GM23248 (cell line): ENCODE measurements at regions not wholly inside any gene's neighbourhood (a gene's known extent, or its start where the extent isn't known, plus 50 kb on each side); places are given as distances from the start of the nearest gene placed in this dataset.

Experiments
- DNase-seq: peaks from one replicate; pipeline ENCODE4 v3.0.0-alpha.2; 2015
- H2AFZ ChIP-seq: fragments of 200-600 bp; sonication (generic); 2 replicates; pipeline ENCODE4 v1.6.1; 2016; ENCODE audit warnings: antibody characterized with exemption
- H3F3A ChIP-seq: fragments of 200-600 bp; sonication (generic); 2 replicates; pipeline ENCODE4 v1.6.1; 2016; ENCODE audit warnings: mild to moderate bottlenecking, antibody characterized with exemption, mixed run types; ENCODE audit not compliant: insufficient read depth
- H3K27ac ChIP-seq: fragments of 200-600 bp; sonication (generic); 2 replicates; pipeline ENCODE4 v1.5.1; 2016; ENCODE audit warnings: mild to moderate bottlenecking
- H3K27me3 ChIP-seq: fragments of 200-600 bp; sonication (generic); replicated peaks from 2 replicates; pipeline ENCODE4 v1.6.1; 2016; ENCODE audit warnings: mild to moderate bottlenecking; ENCODE audit not compliant: insufficient read depth
- H3K36me3 ChIP-seq: fragments of 200-600 bp; sonication (generic); 2 replicates; pipeline ENCODE4 v1.6.1; 2016; ENCODE audit warnings: low read depth, mild to moderate bottlenecking
- H3K4me1 ChIP-seq: fragments of 200-600 bp; sonication (generic); 2 replicates; pipeline ENCODE4 v1.6.1; 2016; ENCODE audit warnings: mild to moderate bottlenecking; ENCODE audit not compliant: insufficient read depth
- H3K4me2 ChIP-seq: fragments of 200-600 bp; sonication (generic); one replicate; pipeline ENCODE4 v1.6.1; 2016; ENCODE audit warnings: mild to moderate bottlenecking; ENCODE audit not compliant: unreplicated experiment
- H3K4me3 ChIP-seq: fragments of 200-600 bp; sonication (generic); 2 replicates; pipeline ENCODE4 v1.5.1; 2016; ENCODE audit warnings: mild to moderate bottlenecking
- H3K79me2 ChIP-seq: fragments of 200-600 bp; sonication (generic); 2 replicates; pipeline ENCODE4 v1.6.1; 2016; ENCODE audit warnings: mild to moderate bottlenecking; ENCODE audit not compliant: insufficient read depth
- H3K9ac ChIP-seq: fragments of 200-600 bp; sonication (generic); 2 replicates; pipeline ENCODE4 v1.6.1; 2016; ENCODE audit warnings: mild to moderate bottlenecking
- H3K9me2 ChIP-seq: fragments of 200-600 bp; sonication (generic); 2 replicates; pipeline ENCODE4 v1.6.1; 2016; ENCODE audit warnings: mixed run types, mild to moderate bottlenecking, moderate library complexity; ENCODE audit not compliant: insufficient read depth
- H3K9me3 ChIP-seq: fragments of 200-600 bp; sonication (generic); one replicate; pipeline ENCODE4 v1.6.1; 2017; ENCODE audit warnings: low read depth
- H4K20me1 ChIP-seq: fragments of 200-600 bp; sonication (generic); 2 replicates; pipeline ENCODE4 v1.6.0; 2016; ENCODE audit not compliant: insufficient read depth
- EZH2 ChIP-seq: fragments of 200-600 bp; sonication (generic); IDR thresholded peaks from 2 replicates; pipeline ENCODE4 v1.6.1; 2018; ENCODE audit warnings: antibody characterized with exemption, mild to moderate bottlenecking; ENCODE audit not compliant: insufficient read depth, poor library complexity, severe bottlenecking
- EZH2phosphoT487 ChIP-seq: fragments of 200-600 bp; sonication (generic); IDR thresholded peaks from 2 replicates; pipeline ENCODE4 v1.6.1; 2018; ENCODE audit warnings: antibody characterized with exemption, moderate library complexity, mild to moderate bottlenecking, low read depth; ENCODE audit not compliant: insufficient read depth
- WGBS, 2 experiments: methylation state at CpG; one replicate each; pipeline ENCODE4 v1.1.6; 2015 to 2017; ENCODE audit warnings: low lambda C conversion rate in 2 of 2, low coverage in 1 of 2; ENCODE audit errors: missing lambda C conversion rate in 2 of 2; 5-methylcytosine and 5-hydroxymethylcytosine counted together
- in situ Hi-C: fragments of 300-500 bp; cut with MboI; formaldehyde crosslinking; loops from 2 replicates; pipeline ENCODE4 v1.15.0; 2020

DNA sequence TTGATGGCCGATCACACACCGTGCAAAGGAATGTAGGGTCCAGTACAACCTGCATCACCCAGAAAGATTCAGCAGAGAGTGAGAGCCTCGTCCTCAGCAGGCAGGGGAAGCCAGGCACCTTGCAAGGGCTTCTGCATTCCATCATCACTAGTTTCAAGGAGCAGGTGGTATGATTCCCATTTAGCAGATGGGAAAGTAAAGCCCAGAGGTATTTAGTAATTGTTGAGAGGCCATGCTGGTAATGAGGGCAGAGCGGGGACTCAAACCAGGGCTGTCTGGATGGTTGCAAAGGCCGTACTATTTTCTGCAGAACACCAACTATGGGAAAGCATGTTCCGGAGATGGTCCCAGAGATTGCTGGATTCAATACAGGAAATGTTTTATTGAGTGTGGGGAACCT, 65.8 kb upstream of the MRTFB start:
- DNase-seq = no peak
- Histone ChIP-seq H3K79me2 (no peaks in the 10 kb centered on the region), H3K27me3 (no peaks in the 10 kb centered on the region; the same call in 1 of the 2 replicates), H3K4me1 (peaks cover 7% of the 10 kb centered on the region), H2AFZ (no peak overlapping the region), H3K9me3 (no peaks in the 10 kb centered on the region), H3K4me2 (no peak overlapping the region), H3K36me3 (no peaks in the 10 kb centered on the region), H3K9me2 (no peaks in the 10 kb centered on the region), H3F3A (peaks cover 23% of the 10 kb centered on the region; the same call in 1 of the 2 replicates), H4K20me1 (no peaks in the 10 kb centered on the region), H3K27ac (no peak overlapping the region), H3K4me3 (no peak overlapping the region), H3K9ac (no peak overlapping the region)
- in situ Hi-C loops = loop anchor here (10.0 kb wide), 1 partner anchor 61 kb away; no protein-coding TSS in a partner anchor
- TF ChIP-seq EZH2 (no peak), EZH2phosphoT487 (no peak)
- WGBS, 2 experiments = 91 to 92% methylated on average over 6 of the region's 6 CpGs

DNA sequence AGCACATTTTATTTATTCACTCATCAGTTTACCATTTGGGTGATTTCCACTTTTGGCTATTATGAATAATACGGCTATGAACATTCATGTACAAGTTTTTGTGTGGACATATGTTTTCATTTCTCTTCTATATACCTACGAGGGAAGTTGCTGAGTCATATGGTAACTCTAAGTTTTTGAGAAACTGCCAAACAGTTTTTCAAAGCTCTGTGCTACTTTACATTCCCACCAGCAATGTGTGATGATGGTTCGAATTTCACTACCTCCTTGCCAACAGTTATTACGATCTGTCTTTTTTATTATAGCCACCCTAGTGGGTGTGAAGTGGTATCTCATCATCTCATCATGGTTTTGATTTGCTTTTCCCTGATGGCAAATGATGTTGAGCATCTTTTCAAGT, 63.7 kb upstream of the MRTFB start:
- TF ChIP-seq EZH2phosphoT487 (no peak), EZH2 (no peak)
- Histone ChIP-seq H3K4me1 (peaks cover 4% of the 10 kb centered on the region), H3K79me2 (no peaks in the 10 kb centered on the region), H4K20me1 (no peaks in the 10 kb centered on the region), H3K36me3 (no peaks in the 10 kb centered on the region), H3K27ac (no peak overlapping the region), H2AFZ (no peak overlapping the region), H3K4me2 (no peak overlapping the region), H3K9ac (no peak overlapping the region), H3K9me2 (no peaks in the 10 kb centered on the region), H3K27me3 (no peaks in the 10 kb centered on the region; the same call in 1 of the 2 replicates), H3F3A (peaks cover 21% of the 10 kb centered on the region; the same call in 1 of the 2 replicates), H3K9me3 (no peaks in the 10 kb centered on the region), H3K4me3 (no peak overlapping the region)
- peak; percentile 83 for DNase-seq
- in situ Hi-C loops = loop anchor here (10.0 kb wide), 1 partner anchor 63 kb away; no protein-coding TSS in a partner anchor
- WGBS, 2 experiments = 7% methylated on average over 4 of the region's 4 CpGs

DNA sequence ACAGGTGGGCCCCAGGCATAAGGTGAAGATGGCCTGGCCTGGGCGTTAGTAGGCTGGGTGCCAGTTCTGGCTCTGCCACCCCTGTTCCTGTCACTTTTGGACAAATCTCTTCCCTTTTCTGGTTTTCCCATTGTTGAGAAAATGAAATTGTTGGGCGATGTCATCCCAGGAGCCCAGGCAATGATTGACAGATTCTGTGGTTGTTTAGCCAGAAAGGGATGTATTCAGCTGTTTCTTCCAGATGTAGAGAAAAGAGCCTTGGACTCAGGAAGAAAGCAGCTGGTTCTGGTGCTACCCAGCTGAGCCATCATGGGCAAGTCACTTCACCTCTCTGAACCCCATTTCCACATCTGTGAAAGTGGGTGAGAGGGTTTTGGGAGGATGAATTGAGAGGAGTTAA, 60.1 kb upstream of the MRTFB start:
- DNase-seq = no peak
- Histone ChIP-seq H3K9me2 (no peaks in the 10 kb centered on the region), H3K79me2 (no peaks in the 10 kb centered on the region), H4K20me1 (no peaks in the 10 kb centered on the region), H3K27ac (no peak overlapping the region), H3K4me1 (peaks cover 33% of the 10 kb centered on the region), H3K9me3 (no peaks in the 10 kb centered on the region), H3K27me3 (no peaks in the 10 kb centered on the region; the same call in 1 of the 2 replicates), H3K4me2 (no peak overlapping the region), H3K36me3 (no peaks in the 10 kb centered on the region), H3K9ac (no peak overlapping the region), H3K4me3 (no peak overlapping the region), H3F3A (peaks cover 50% of the 10 kb centered on the region), H2AFZ (no peak overlapping the region)
- WGBS, 2 experiments = 96 to 97% methylated on average over 2 of the region's 2 CpGs
- TF ChIP-seq EZH2phosphoT487 = no peak
- TF ChIP-seq EZH2 = no peak
- in situ Hi-C loops = no loop called here

DNA sequence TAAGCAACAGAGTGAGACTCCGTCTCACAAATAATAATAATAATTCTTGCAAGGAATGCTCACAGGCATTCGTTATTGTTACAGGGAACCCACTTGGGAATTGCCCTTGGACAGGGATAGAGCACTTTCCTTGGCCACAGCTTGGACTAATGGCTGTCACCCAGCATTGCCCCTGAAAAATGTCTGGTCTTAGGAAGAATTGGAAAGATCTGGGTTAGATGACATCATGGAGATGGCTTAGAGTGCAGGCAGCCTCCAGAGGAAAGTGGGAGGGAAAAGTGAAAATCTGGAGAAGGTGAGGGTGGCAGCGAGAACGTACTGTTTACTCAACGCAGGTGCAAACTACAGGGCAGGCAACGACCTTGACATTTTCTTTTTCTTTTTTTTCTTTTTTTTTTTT, 59.3 kb upstream of the MRTFB start:
- in situ Hi-C loops = no loop called here
- Histone ChIP-seq H3K4me2 (no peak overlapping the region), H3K9ac (no peak overlapping the region), H4K20me1 (no peaks in the 10 kb centered on the region), H2AFZ (no peak overlapping the region), H3K36me3 (no peaks in the 10 kb centered on the region), H3K27ac (no peak overlapping the region), H3K79me2 (no peaks in the 10 kb centered on the region), H3K9me3 (no peaks in the 10 kb centered on the region), H3K4me3 (no peak overlapping the region), H3K4me1 (peaks cover 38% of the 10 kb centered on the region), H3K9me2 (no peaks in the 10 kb centered on the region), H3F3A (peaks cover 50% of the 10 kb centered on the region), H3K27me3 (no peaks in the 10 kb centered on the region; the same call in 1 of the 2 replicates)
- WGBS, 2 experiments = 26 to 43% methylated on average over 6 of the region's 6 CpGs
- TF ChIP-seq EZH2phosphoT487 = no peak
- no peak for TF ChIP-seq EZH2
- DNase-seq = no peak

DNA sequence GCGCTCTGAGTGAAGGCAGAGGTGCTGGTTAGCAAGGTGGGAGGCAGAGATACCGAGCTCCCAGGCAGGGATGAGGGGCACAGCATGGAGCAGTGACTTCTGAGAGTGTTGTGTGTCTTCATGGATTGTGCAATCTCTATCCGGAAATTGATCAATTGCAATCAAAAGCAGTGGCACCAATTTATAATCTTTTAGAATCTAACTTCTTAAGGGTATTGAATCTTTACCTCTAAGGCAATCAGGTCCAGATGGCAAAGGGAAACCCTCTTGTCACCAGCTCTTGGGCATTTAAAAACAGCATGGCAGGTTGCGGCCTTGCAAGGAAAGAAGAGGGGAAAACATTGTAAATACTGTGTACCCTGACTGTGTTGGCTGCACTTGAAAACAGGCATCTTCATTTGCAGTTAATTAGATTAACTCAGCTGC, 58.0 kb upstream of the MRTFB start:
- DNase-seq = no peak
- Histone ChIP-seq H3K79me2 (no peaks in the 10 kb centered on the region), H3K9me2 (no peaks in the 10 kb centered on the region), H3K36me3 (no peaks in the 10 kb centered on the region), H3K4me3 (peak overlapping the region; percentile 56), H3K4me2 (peak overlapping the region; percentile 85), H3K27me3 (no peaks in the 10 kb centered on the region; the same call in 1 of the 2 replicates), H3F3A (peaks cover 38% of the 10 kb centered on the region), H3K9ac (peak overlapping the region; percentile 68; the same call in 1 of the 2 replicates), H3K4me1 (peaks cover 40% of the 10 kb centered on the region), H3K27ac (peak overlapping the region; percentile 90), H3K9me3 (no peaks in the 10 kb centered on the region), H2AFZ (0 out of 2 replicates have a peak overlapping the region, but pooled peaks have one; percentile 34), H4K20me1 (no peaks in the 10 kb centered on the region)
- in situ Hi-C loops = no loop called here
- WGBS, 2 experiments = 33 to 42% methylated on average over 4 of the region's 4 CpGs
- TF ChIP-seq EZH2 (no peak), EZH2phosphoT487 (no peak)
